GM18873 (cell line): ENCODE measurements at regions not wholly inside any gene's neighbourhood (a gene's known extent, or its start where the extent isn't known, plus 50 kb on each side); places are given as distances from the start of the nearest gene placed in this dataset.

Experiments
- ATAC-seq: cut with Tn5 transposase; IDR thresholded peaks from one replicate; pipeline ENCODE4 v1.9.1; 2021; ENCODE audit warnings: mild to moderate bottlenecking, moderate library complexity, moderate number of reproducible peaks; ENCODE audit not compliant: unreplicated experiment, low FRiP score

DNA sequence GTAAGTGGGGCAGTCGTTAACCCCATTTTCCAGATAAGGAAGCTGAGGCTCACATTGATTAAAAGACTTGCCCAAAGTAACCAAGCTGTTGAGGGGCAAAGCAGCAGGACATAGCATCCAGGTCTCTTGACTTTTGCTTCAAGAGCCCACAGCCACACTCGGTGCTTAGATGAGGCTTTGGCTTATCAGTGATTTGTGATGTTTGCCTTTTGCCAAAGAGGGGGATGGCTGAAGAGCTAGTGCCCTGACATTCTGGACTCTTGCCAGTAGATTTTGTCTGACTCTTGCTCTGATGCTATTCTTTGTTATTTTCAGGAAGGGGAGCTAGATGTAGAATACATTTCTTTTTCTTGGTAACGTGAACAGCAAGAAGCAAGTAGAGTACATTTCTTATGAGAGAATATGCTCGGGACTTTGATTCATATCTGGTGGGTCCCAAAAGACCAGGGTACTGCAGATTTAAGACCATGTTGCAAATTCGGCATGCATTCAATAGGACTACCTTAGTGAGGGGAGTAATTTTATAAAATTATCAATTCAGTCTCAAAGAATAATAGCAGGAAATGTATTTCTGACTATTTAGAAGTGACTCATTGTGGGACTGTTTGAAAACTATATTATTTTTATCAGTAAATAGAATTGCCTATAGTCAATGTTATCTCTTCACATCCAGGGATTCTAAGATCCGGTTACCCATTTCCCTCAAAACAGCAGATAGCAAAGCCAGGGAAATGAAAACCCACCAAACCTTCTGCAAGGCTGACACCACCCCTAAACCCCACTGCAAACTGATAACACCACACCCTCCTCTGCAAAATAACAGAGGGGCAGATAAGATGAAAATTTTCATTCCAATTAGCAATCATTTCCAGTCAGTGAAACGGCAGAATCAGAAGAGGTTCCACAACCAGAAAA is 180.0 kb upstream of the BMPER start:
- no peak for ATAC-seq

DNA sequence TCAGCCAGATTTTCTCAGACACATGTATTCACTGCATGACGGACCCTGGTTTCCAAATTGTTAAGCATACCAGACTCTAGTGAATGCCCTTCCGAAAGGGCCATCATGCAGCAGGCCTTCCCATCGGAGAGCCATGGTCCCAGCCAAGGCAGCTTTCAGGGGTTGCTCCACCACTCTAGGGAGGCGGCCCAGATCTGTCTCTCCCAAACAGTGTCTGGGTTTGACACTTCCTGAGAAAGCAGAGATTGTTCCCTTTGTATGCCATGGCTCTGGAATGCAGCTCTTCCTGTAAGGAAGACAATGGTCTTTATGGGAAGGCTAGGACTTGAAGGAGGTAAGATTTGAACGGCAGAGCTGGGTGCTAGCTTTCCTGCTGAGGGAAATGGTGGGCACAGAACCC is 178.8 kb upstream of the BMPER start:
- ATAC-seq: no peak

DNA sequence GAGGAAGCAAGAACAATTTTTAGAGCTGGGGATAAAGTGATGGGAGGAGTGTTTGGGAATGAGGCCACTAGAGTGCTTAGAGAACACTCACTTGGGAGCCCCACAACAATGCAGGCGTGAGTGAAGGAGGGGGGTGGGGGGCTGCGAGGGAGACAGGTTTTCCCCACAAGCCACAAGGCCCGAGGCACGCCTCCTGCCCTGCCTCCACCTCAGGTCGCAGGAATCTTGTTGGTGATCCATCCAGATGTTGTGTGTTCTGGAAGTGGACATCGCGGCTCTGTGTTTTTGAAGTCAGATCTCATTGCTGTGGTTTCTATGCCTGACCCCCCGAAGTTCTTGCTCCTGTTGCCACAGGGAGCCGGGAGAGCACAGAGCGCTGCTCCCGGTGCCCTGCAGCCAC is 178.0 kb upstream of the BMPER start:
- ATAC-seq: no peak

DNA sequence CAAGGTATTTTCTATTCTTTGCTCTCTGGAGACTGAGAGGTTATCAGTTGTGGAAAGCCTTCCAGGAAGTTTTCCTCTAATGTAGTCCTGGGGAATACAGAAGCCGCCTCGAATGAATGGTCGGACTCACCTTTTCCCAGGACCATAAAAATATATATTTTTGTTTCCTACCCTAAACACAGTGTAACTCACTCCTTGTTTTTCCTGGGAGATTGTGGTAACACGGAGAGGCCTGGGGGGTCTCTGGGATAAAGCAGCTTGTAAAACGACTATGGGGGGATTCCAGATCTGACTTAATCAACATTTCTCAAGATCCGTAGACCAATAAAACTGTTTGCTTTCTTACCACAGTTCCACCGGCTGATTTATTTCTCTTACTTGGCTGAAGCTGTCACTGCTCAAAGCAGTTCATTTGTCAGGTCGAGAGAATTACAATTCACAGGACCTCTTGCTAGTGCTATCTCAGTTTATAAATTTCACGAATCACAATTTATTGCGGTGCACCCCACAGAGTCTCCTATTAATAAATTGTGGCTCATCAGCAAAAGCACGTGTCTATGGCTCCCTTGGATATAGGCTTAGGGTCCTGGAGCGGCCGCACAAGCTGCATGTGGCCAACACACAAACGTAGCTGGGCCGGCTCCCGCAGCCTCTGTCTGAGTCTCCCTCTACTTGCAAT is 176.3 kb upstream of the BMPER start:
- ATAC-seq: no peak

DNA sequence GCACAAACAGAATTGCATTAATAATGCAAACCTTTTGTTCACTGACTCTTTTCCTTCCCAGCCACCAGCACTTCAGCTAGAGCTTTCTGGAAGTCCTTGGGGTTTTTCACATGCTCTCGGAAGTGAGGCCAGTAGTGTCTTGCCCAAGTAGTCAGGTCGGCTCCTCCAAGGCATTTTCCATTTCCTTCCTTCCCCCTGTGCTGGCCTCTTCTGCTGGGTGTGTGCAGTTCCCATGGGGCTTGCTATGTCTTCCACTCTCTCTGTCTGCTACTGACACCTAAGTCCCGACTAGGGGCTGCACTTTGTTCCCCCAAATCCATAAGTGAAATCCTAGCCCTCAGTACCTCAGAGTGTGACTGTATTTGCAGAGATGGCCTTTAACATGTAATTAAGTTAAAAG is 175.6 kb upstream of the BMPER start:
- no peak for ATAC-seq

DNA sequence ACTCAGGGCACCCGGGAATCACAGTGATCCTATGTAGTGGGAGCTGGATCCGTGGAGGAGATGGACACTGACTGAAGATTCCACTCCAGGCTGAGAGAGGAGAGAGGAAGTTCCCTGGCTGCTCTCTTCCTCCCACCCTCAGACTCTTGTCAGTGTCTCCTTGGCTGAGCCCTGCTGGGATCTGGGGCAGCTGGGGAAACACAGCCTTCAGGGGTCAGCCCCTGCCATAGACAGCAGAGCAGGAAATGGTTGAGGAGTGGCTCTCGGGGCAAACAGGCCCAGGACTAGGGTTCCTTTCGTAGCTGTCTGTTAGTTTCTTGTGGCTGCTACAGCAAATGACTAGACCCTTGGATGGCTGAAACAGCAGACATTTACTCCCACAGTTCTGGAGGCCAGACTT is 174.4 kb upstream of the BMPER start:
- no peak for ATAC-seq

DNA sequence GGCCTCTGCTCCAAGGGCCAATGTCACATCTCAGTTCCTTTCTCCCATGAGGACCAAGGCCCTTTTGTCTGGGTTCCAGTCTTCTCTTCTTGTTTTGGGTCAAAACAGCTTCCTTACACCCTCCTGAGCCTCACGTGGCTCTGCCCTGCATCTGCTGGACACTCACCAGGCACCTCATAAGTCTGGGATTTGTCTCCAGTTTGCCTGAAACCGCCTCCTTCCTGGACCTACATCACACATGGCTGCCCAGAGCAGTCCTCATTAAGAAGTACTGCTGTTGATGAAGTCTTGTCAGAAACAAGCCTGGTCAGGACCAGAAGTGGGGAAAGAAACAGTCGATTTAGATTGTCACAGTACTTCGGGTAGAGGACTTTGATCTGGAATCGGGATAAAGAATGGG is 173.4 kb upstream of the BMPER start:
- ATAC-seq: no peak

DNA sequence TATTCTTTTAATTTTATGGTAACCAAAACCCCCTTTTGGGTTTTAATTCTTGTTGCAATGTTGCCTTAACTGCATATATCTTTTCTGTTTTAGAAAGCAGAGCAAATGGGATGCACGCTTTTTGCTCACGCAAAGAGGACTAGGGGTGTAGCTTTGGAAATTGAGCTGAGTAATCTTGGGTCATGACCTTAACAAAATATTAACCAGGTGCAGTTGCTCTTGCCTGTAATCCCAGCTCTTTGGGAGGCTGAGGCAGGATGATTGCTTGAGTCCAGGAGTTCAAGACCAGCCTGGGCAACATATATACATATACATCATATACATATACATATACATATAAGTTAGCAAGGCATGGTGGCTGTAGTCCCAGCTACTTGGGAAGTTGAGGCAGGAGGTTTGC is 172.9 kb upstream of the BMPER start:
- no peak for ATAC-seq

DNA sequence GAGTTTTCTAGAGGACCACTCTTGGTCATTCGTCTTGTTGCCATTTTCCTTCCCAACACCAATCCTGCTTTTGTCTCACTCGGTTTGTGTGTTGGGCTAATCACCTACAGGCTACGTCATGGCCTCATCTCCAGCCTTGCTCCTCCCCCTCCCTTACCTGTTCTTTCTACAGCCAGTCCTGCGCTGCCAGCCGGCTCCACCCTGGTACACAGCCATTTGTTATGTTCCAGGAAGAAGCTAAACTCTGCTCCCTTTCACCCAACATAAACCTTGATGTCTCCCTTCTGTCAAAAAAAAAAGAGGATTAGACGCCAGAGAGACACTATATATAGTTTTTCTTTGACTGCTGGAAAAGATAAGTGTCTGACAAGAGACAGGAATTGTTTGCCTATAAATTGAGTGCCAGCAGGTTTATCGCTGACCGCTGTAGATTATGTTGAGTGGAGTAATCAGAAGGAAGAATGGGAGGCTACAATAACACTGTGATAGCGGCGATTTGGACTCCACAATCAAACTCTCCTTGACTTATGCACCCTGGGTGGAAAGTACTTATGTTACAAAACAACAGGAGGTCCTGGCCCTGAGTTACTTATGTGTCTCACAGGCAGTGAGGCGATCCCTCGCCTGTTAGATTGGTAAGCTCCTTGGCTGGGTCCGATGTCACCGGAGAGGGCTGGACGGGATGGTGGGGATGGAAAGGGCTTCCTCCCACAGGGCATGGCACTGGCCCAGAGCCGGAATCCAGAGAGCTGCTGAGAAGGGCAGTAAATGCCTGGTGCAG is 171.3 kb upstream of the BMPER start:
- ATAC-seq: no peak

DNA sequence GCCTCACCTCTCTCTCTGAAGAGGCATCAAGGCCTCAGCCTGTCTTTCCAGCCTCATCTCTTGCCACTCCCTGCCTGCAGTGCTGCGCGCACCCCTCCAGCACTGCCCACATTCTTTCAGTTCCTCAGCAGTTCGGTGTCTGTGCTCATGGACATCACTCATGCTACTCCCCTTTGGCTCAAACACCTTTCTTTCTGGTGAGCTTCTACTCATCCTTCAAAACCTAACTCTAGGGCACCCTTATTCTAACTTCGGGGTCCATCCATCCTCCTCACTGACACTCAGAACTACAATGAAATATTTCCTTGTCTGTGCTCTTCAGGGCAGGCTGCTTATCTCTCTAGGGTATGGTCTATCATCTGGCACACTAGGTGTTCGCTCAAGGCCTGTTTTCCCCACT is 169.9 kb upstream of the BMPER start:
- ATAC-seq: no peak

DNA sequence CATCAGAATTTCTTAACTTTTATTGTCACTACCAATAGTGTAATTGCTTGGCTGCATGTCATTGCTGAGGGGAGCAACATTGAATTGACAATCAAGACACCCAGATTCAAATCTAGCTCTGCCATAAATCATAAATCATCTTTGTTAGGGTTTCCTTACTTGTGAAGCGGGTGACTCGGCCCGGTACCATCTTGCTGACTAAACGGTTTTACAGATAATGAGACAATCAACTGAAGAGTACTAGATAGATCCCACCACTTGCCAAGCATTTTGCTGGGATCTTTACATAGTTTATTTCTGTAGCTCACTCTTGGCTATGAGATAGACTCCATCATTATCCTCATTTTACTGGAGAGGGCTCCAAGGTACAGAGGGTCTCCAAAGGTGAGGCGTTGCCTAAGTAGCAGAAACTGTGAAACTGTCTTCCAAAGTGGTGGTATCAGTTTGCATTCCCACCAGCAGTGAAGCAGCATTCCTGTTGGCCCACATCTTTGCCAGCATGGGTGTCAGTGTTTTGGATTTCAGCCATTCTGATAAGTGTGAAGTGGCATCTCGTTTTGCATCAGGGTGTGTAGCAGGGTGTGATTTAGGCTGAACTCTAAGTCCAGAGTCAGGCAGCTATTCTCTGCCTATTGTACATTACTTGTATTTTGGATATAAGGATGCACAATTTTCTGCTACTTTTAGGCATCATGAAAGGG is 168.7 kb upstream of the BMPER start:
- ATAC-seq: no peak

DNA sequence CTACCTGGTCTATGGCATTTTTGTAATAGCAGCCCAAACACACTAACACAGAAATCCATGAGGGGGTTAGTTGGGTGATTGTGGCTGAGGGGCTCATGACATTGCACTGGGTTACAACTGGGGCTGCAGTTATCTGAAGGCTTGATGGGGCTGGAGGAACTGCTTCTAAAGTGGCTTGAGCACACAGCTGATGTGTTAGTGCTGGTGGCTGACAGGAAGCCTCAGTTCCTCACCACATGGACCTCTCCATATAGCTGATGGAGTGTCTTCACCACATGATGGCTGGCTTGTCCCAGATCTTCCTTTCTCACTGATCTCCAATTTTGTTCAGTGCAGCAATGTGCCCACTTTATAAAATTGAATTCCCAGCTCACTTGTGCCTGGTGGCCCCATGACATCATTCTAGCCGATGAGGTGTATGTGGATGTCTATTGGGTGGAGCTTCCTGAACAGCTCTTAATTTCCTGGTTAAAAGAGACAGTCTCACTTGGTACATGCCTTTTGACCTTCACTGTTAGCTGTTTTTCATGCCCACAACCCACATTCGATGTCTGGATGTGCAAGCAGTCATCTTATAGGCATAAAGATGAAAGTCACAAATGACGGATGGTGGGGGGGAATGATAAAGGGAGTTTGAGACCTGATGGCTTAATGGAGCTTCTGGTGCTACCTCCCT is 166.9 kb upstream of the BMPER start:
- ATAC-seq: no peak

DNA sequence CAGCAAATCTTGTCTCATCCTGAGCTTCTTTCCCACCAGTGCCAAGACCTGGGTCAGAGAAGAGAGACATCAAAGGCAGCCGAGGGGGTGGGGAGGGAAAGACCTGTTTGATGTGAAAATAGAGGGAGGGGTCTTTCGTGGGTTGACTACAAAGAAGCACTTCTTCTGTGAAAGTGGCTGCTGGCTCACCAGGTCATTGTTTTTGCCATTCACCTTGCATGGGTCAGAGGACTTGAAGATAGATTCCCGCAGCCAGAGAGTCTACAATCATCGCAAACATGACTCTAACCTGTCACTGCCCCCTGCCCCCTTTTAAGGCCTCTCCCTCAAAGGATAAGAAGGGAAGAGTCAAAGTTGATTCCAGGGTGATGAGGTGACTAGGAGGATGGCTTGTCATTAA is 166.1 kb upstream of the BMPER start:
- ATAC-seq: no peak

DNA sequence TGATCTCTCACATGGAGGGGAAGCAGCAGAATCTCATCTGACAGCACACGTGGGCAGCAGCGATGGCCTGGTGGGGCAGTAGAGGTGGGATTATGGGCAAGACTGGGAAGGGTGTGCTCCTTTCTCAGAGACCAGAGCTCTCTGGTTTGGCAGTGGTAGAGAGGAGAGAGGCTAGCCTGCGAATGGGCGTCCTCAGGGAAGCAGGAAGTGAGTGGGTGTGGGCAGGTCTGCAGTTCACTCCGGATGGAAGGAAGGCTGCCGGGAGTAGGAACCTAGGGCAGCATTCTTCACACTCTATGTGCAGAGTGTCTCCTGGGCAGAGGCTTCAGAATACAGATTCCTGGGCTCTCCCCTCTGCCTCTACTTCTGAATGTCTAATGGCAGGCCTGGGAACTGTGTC is 162.8 kb upstream of the BMPER start:
- ATAC-seq: no peak

DNA sequence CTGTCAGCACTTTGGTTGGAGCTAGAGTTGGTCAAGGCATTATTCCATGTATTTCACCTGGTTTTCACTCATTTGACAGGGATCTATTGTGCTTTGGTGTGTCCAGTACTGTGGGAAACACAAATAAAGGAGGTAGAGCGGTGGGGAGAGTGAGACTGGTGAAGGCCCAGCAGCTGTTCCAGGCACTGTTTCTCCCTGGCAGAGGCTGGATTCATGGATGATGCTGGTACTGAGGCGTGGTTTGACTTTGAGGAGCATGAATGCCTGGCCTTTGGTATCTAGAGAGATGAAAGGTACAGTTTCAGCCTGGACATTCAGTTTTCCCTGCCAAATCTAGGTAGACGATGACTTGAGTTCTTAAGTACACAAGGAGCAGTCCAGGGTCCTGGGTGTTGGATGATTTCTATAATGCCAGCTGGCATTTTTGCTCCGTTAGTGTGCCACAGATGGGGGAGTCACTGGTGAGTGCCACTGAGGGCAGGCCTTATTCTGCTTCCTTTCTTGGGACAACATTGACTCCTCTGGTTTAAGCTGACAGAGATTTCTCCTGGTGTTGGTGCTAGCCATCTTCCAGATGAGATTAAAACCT is 162.2 kb upstream of the BMPER start:
- no peak for ATAC-seq

DNA sequence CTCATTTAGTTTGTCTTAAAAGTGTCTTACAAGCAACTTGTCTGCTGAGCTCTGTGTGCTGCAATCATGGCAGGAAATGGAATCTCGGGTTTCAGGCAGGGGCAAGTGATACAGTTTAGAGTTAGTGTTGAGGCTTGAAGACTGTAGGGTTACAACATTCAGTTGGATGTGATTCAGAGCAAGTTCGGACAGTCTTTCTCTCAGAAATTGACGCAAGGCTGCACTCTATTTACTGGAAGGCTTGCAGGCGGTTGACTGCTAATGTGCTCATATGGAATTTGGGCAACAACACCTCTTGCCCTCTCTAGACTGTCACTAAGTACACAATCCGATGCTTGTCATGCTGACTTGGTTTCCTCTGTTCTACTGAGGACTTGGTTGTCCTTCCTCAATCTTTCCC is 161.7 kb upstream of the BMPER start:
- no peak for ATAC-seq

DNA sequence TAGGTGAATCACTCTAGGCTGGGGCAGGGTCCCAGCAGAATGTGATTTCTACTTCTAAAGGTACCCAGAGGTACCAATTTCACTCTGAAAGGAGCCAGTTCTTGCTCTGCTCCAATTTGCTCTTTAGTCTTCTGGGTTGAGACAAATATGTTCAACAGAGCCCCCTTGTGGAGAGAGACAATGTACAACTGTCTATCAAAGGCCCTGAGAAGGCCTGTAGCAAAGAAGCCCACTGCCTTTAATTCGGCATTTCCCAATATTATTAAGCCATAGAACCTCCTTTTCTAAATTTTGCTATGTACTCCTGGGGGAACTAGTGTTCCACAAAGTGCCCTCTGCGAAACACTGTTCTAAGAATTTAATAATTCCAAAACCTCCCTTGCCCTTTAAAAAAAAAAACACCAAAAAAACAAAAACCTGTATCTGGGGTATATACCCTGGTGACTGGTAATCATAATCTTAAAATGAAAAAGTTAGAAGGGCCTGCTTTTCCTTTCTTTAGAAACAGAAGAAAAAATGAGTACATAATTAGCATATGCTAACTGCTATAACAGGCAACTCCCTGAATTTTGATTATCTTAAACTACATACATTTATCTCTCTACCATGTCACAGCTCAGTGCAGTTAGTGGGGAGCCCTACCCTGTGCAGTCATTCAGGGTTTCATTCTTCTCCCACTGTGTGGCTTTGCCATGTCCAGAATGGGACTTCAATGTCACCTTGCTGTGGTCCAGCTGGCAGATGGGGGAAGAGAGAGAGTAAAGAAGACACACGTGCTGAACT is 160.9 kb upstream of the BMPER start:
- ATAC-seq: no peak

DNA sequence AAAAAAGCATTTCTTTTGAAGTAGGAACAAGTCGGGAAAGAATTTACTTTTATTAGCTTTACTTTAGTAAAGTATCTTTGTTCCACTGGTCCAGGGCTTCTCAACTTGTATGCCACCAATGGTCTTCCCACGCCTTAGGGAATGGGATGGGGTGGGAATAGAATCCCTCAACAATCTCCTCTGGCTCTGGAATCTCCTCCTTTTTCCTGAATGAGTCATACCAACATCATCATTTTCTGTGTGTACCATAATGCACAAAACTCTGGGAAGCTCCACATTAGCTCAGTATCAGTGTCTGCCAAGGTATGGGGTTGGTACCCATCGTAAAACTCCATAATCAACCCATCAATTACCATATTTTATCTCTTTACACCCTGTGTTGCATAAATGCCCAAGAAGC is 159.4 kb upstream of the BMPER start:
- ATAC-seq: no peak

DNA sequence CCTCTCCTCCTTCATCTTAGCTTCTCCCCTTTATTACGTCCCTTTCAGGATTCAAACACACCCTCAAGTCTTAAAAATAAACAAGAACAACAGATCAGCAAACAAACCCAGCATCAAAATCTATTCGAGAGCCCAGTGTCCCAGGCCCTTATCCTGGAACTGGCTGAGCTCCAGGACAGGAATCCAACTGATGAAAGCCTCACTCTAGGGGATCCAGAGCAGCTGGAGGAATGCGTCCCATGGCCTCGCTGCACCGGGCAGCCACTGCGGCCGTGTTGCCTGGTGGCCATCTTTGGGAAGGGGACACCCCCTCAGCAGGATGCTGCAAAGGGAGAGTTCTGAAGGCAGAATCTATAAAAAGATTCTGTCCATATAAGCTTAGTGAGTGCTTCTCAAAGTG is 156.5 kb upstream of the BMPER start:
- no peak for ATAC-seq
